PC-9 (cell line): ENCODE measurements at regions not wholly inside any gene's neighbourhood (a gene's known extent, or its start where the extent isn't known, plus 50 kb on each side); places are given as distances from the start of the nearest gene placed in this dataset.

Source experiments
- BruUV-seq: library from RNA; stranded (reverse); fragments of 400-500 nt; replicated peaks from 2 replicates; lab custom pipeline; 2021; lab: Mats Ljungman, UMichigan
- CTCF ChIA-PET: fragments of 300-600 bp; sonication (Branson Sonifier 250); formaldehyde crosslinking; loops from one replicate; lab custom pipeline; 2022; ENCODE audit warnings: antibody characterized with exemption; lab: Charles Lee
- POLR2A ChIA-PET: fragments of 300-600 bp; sonication (Branson Sonifier 250); formaldehyde crosslinking; loops from one replicate; lab custom pipeline; 2022; ENCODE audit warnings: antibody characterized with exemption; ENCODE audit not compliant: unreplicated experiment; lab: Charles Lee
- DNase-seq, 2 experiments: peaks; one replicate each; pipeline versions ENCODE4 v3.0.0 to v3.0.0-alpha.2; 2015 to 2022; ENCODE audit warnings: mixed read lengths in 1 of 2
- H2AFZ ChIP-seq: fragments of 200-600 bp; sonication (generic); 2 replicates; pipeline ENCODE4 v1.8.1; 2017; ENCODE audit warnings: antibody characterized with exemption
- H3F3A ChIP-seq: fragments of 200-600 bp; sonication (generic); 2 replicates; pipeline ENCODE4 v1.8.1; 2017; ENCODE audit warnings: antibody characterized with exemption, mild to moderate bottlenecking, low read depth; ENCODE audit not compliant: insufficient read depth
- H3K27ac ChIP-seq: fragments of 200-600 bp; sonication (generic); 2 replicates; pipeline ENCODE4 v1.6.1; 2016; ENCODE audit warnings: mixed run types
- H3K27me3 ChIP-seq: fragments of 200-600 bp; sonication (generic); 2 replicates; pipeline ENCODE4 v1.6.1; 2016; ENCODE audit warnings: low read depth, mixed run types; ENCODE audit not compliant: insufficient read depth
- H3K36me3 ChIP-seq: fragments of 200-600 bp; sonication (generic); 2 replicates; pipeline ENCODE4 v1.6.1; 2016; ENCODE audit warnings: low read depth, mixed run types
- H3K4me1 ChIP-seq: fragments of 200-600 bp; sonication (generic); replicated peaks from 2 replicates; pipeline ENCODE4 v1.6.1; 2016; ENCODE audit warnings: mixed run types; ENCODE audit not compliant: insufficient read depth
- H3K4me2 ChIP-seq: fragments of 200-600 bp; sonication (generic); 2 replicates; pipeline ENCODE4 v1.6.1; 2017; ENCODE audit warnings: mixed run types
- H3K4me3 ChIP-seq: fragments of 200-600 bp; sonication (generic); 2 replicates; pipeline ENCODE4 v1.6.1; 2016; ENCODE audit warnings: mixed run types
- H3K79me2 ChIP-seq: fragments of 200-600 bp; sonication (generic); 2 replicates; pipeline ENCODE4 v1.6.1; 2017; ENCODE audit warnings: low read depth, mixed run types
- H3K9me2 ChIP-seq: fragments of 200-600 bp; sonication (generic); 2 replicates; pipeline ENCODE4 v1.8.1; 2017; ENCODE audit warnings: mild to moderate bottlenecking; ENCODE audit not compliant: insufficient read depth
- H3K9me3 ChIP-seq: fragments of 200-600 bp; sonication (generic); 2 replicates; pipeline ENCODE4 v1.8.1; 2016; ENCODE audit warnings: low read depth; ENCODE audit not compliant: insufficient read depth
- H4K20me1 ChIP-seq: fragments of 200-600 bp; sonication (generic); 2 replicates; pipeline ENCODE4 v1.8.1; 2017; ENCODE audit not compliant: insufficient read depth
- CTCF ChIP-seq: fragments of 200-600 bp; sonication (generic); conservative IDR thresholded peaks from 2 replicates; pipeline ENCODE4 v1.6.1; 2017; ENCODE audit warnings: mixed run types, antibody characterized with exemption, mild to moderate bottlenecking, moderate library complexity
- EZH2 ChIP-seq: fragments of 200-600 bp; sonication (generic); IDR thresholded peaks from 2 replicates; pipeline ENCODE4 v1.8.0; 2017; ENCODE audit warnings: antibody characterized with exemption, low read depth
- intact Hi-C: fragments of 100-400 bp; cut with micrococcal nuclease; formaldehyde crosslinking; loops from one replicate; pipeline ENCODE4 v1.10.0; 2022; ENCODE audit not compliant: unreplicated experiment

DNA sequence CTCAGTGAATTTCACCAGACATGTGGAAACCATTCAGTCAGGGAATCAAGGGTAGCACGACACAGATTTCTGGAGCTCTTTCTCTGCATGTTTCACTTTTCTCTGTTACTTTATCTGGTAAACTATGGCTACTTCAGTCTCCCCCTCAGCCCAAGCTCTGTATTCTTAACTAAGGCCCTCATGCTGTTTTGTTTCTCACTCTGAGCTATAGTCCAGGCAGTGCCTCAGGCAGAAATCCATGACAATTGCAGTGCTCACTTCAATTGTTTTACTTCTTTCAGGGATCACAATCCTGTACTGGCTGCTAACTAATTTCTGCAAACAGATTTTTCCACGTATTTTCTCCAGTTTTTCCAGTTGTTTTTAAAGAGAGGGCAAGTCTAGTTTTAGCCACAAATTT, 1599.9 kb upstream of the LRRTM3 start:
- CTCF ChIA-PET: no interaction called here
- H2AFZ ChIP-seq: no peak overlapping the region
- TF ChIP-seq EZH2 (no peak), CTCF (no peak)

DNA sequence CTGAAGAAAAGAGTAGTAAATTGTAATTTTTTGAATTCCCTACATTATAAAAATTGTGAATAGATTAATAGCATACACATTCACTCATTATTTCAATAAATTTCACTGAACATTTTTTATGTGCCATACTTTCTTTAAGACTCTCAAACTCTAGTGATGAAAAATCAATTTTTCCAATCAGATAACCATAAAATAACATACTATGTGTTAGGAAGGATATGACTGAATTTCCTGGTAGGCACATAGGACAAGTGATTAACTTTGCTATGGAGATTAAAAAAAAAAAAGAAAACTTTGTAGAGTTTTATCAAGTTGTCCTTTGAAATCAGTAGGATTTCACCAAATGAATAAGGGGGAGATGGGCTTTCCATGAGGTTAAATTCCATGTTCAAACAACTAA, 1597.3 kb upstream of the LRRTM3 start:
- no peaks in the 10 kb centered on the region for H3K36me3 ChIP-seq
- no peaks in the 10 kb centered on the region for H3K27me3 ChIP-seq
- TF ChIP-seq CTCF: no peak
- TF ChIP-seq EZH2: no peak
- H3K4me1 ChIP-seq: no peaks in the 10 kb centered on the region
- BruUV-seq: no TSS peak
- H3F3A ChIP-seq: no peaks in the 10 kb centered on the region
- ChIA-PET CTCF (no interaction called here), POLR2A (no interaction called here)
- no peak overlapping the region for H3K4me3 ChIP-seq
- H4K20me1 ChIP-seq: no peaks in the 10 kb centered on the region
- no peaks in the 10 kb centered on the region for H3K79me2 ChIP-seq
- intact Hi-C loops: no loop called here
- no peak for DNase-seq
- no peaks in the 10 kb centered on the region for H3K9me3 ChIP-seq
- no peaks in the 10 kb centered on the region for H3K9me2 ChIP-seq
- H2AFZ ChIP-seq: no peak overlapping the region
- no peak overlapping the region for H3K4me2 ChIP-seq
- no peak overlapping the region for H3K27ac ChIP-seq

More for the DNA sequence above, 1599.9 kb upstream of the LRRTM3 start:
- no TSS peak for BruUV-seq
- no peak overlapping the region for H3K27ac ChIP-seq
- H3K9me2 ChIP-seq: no peaks in the 10 kb centered on the region
- no peak overlapping the region for H3K4me3 ChIP-seq
- POLR2A ChIA-PET: no interaction called here
- no peaks in the 10 kb centered on the region for H3K27me3 ChIP-seq
- no peaks in the 10 kb centered on the region for H4K20me1 ChIP-seq
- no peaks in the 10 kb centered on the region for H3K9me3 ChIP-seq
- no peaks in the 10 kb centered on the region for H3F3A ChIP-seq
- no peaks in the 10 kb centered on the region for H3K4me1 ChIP-seq
- intact Hi-C loops: no loop called here
- no peaks in the 10 kb centered on the region for H3K36me3 ChIP-seq
- no peak overlapping the region for H3K4me2 ChIP-seq
- DNase-seq: no peak
- no peaks in the 10 kb centered on the region for H3K79me2 ChIP-seq

- CTCF ChIA-PET: no interaction called here
- H3K9me3 ChIP-seq: no peaks in the 10 kb centered on the region
- H3K4me3 ChIP-seq: no peak overlapping the region
- no peaks in the 10 kb centered on the region; the same call in 1 of the 2 replicates for H3F3A ChIP-seq
- POLR2A ChIA-PET: no interaction called here
- H3K4me1 ChIP-seq: no peaks in the 10 kb centered on the region
- no peaks in the 10 kb centered on the region for H3K79me2 ChIP-seq
- intact Hi-C loops: no loop called here
- DNase-seq: no peak
- no peak overlapping the region for H2AFZ ChIP-seq
- H3K4me2 ChIP-seq: no peak overlapping the region
- TF ChIP-seq EZH2: no peak
- TF ChIP-seq CTCF: no peak
- H3K9me2 ChIP-seq: no peaks in the 10 kb centered on the region
- H4K20me1 ChIP-seq: no peaks in the 10 kb centered on the region
- no peaks in the 10 kb centered on the region for H3K36me3 ChIP-seq
- no TSS peak for BruUV-seq
- H3K27me3 ChIP-seq: no peaks in the 10 kb centered on the region
- H3K27ac ChIP-seq: no peak overlapping the region
Observed at GRCh38 chr10:65335311-65335710, 1590.5 kb upstream of the LRRTM3 start.
